A549 (cell line): ENCODE measurements at regions not wholly inside any gene's neighbourhood (a gene's known extent, or its start where the extent isn't known, plus 50 kb on each side); places are given as distances from the start of the nearest gene placed in this dataset.

Source experiments
- EP300 ChIP-seq, 2 experiments: fragments of >200 bp; sonication (Bioruptor Twin); formaldehyde crosslinking; IDR thresholded peaks; 2 replicates in 1 of 2; 3 replicates in 1 of 2; pipeline ENCODE4 v1.6.1; 2016 to 2017
- FOSL2 ChIP-seq, 2 experiments: fragments of 450-650 bp in 1 of 2; fragments of >200 bp in 1 of 2; sonication (Bioruptor Twin) in 1 of 2; formaldehyde crosslinking; IDR thresholded peaks; 2 replicates each; pipeline versions ENCODE4 v1.5.0 to v1.6.1; 2016 to 2020; ENCODE audit warnings: mild to moderate bottlenecking in 1 of 2, moderate library complexity in 1 of 2
- MAFK ChIP-seq: fragments of 450-650 bp; IDR thresholded peaks from 2 replicates; pipeline ENCODE4 v1.6.1; 2014; ENCODE audit not compliant: partially characterized antibody
- POLR2A ChIP-seq: IDR thresholded peaks from 2 replicates; pipeline ENCODE4 v1.6.1; 2012; ENCODE audit warnings: mild to moderate bottlenecking, low read length
- RFX5 ChIP-seq: fragments of 450-650 bp; IDR thresholded peaks from 2 replicates; pipeline ENCODE4 v1.7.1; 2014; ENCODE audit warnings: antibody characterized with exemption, mild to moderate bottlenecking, moderate library complexity
- TFCP2L1 ChIP-seq: fragments of 250-450 bp; sonication (Bioruptor Pico); IDR thresholded peaks from 2 replicates; pipeline ENCODE4 v1.5.0; 2021; ENCODE audit warnings: mild to moderate bottlenecking
- ZSCAN20 ChIP-seq: fragments of 250-450 bp; sonication (Bioruptor Pico); IDR thresholded peaks from 2 replicates; pipeline ENCODE4 v1.8.0; 2022; ENCODE audit warnings: mild to moderate bottlenecking, moderate library complexity
- TF ChIP-seq, protein P1 (sequence below): fragments of >200 bp; sonication (Bioruptor Twin); formaldehyde crosslinking; IDR thresholded peaks from 3 replicates; pipeline ENCODE4 v1.5.1; 2016
- TF ChIP-seq, protein P2 (sequence below): IDR thresholded peaks from 2 replicates; pipeline ENCODE4 v1.6.1; 2012; ENCODE audit warnings: low read depth, borderline replicate concordance
- TF ChIP-seq, protein P3 (sequence below): fragments of 200-600 bp; sonication (generic); IDR thresholded peaks from 2 replicates; pipeline ENCODE4 v1.6.1; 2016; ENCODE audit warnings: antibody characterized with exemption, mild to moderate bottlenecking, moderate library complexity
- TF ChIP-seq, protein P4 (sequence below): IDR thresholded peaks from 2 replicates; pipeline ENCODE4 v1.6.1; 2012
- TF ChIP-seq, protein P5 (sequence below): fragments of 150-350 bp; IDR thresholded peaks from 2 replicates; pipeline ENCODE4 v1.6.1; 2014; ENCODE audit warnings: low read depth, mild to moderate bottlenecking, low read length

DNA sequence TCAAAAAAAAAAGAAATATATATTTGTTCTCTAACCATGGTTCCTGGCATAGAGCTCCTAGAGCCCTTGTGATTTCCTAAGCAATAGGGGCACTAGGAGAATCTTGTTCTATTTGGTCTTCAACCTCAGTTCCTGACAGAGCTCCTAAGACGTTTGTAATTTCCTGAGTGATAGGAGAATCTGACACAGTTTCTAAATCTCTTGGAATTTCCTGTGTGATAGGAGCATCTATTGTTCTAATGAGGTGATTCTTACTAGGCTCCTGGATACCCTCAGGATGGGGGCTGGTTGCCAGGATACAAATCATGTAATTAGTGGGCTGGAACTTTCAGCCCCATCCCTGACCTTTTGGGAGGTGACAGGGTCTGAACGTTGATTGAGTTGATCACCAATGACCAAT, 245.8 kb downstream of the ZEB2 start:
- TF ChIP-seq MAFK (no peak), TFCP2L1 (CRISPR knock-in tag) (no peak), POLR2A (no peak), ZSCAN20 (CRISPR knock-in tag) (no peak), EP300 (IDR thresholded peaks at IDR 0.05) (no peak), FOSL2 (IDR thresholded peaks at IDR 0.05) (no peak), FOSL2 (CRISPR knock-in tag; IDR thresholded peaks at IDR 0.05) (no peak), RFX5 (no peak)
- TF ChIP-seq, protein P1, sequence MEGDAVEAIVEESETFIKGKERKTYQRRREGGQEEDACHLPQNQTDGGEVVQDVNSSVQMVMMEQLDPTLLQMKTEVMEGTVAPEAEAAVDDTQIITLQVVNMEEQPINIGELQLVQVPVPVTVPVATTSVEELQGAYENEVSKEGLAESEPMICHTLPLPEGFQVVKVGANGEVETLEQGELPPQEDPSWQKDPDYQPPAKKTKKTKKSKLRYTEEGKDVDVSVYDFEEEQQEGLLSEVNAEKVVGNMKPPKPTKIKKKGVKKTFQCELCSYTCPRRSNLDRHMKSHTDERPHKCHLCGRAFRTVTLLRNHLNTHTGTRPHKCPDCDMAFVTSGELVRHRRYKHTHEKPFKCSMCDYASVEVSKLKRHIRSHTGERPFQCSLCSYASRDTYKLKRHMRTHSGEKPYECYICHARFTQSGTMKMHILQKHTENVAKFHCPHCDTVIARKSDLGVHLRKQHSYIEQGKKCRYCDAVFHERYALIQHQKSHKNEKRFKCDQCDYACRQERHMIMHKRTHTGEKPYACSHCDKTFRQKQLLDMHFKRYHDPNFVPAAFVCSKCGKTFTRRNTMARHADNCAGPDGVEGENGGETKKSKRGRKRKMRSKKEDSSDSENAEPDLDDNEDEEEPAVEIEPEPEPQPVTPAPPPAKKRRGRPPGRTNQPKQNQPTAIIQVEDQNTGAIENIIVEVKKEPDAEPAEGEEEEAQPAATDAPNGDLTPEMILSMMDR = no peak
- TF ChIP-seq, protein P2, sequence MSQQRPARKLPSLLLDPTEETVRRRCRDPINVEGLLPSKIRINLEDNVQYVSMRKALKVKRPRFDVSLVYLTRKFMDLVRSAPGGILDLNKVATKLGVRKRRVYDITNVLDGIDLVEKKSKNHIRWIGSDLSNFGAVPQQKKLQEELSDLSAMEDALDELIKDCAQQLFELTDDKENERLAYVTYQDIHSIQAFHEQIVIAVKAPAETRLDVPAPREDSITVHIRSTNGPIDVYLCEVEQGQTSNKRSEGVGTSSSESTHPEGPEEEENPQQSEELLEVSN = no peak
- TF ChIP-seq, protein P3, sequence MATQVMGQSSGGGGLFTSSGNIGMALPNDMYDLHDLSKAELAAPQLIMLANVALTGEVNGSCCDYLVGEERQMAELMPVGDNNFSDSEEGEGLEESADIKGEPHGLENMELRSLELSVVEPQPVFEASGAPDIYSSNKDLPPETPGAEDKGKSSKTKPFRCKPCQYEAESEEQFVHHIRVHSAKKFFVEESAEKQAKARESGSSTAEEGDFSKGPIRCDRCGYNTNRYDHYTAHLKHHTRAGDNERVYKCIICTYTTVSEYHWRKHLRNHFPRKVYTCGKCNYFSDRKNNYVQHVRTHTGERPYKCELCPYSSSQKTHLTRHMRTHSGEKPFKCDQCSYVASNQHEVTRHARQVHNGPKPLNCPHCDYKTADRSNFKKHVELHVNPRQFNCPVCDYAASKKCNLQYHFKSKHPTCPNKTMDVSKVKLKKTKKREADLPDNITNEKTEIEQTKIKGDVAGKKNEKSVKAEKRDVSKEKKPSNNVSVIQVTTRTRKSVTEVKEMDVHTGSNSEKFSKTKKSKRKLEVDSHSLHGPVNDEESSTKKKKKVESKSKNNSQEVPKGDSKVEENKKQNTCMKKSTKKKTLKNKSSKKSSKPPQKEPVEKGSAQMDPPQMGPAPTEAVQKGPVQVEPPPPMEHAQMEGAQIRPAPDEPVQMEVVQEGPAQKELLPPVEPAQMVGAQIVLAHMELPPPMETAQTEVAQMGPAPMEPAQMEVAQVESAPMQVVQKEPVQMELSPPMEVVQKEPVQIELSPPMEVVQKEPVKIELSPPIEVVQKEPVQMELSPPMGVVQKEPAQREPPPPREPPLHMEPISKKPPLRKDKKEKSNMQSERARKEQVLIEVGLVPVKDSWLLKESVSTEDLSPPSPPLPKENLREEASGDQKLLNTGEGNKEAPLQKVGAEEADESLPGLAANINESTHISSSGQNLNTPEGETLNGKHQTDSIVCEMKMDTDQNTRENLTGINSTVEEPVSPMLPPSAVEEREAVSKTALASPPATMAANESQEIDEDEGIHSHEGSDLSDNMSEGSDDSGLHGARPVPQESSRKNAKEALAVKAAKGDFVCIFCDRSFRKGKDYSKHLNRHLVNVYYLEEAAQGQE = no peak
- TF ChIP-seq, protein P4, sequence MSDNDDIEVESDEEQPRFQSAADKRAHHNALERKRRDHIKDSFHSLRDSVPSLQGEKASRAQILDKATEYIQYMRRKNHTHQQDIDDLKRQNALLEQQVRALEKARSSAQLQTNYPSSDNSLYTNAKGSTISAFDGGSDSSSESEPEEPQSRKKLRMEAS = no peak
- TF ChIP-seq, protein P5, sequence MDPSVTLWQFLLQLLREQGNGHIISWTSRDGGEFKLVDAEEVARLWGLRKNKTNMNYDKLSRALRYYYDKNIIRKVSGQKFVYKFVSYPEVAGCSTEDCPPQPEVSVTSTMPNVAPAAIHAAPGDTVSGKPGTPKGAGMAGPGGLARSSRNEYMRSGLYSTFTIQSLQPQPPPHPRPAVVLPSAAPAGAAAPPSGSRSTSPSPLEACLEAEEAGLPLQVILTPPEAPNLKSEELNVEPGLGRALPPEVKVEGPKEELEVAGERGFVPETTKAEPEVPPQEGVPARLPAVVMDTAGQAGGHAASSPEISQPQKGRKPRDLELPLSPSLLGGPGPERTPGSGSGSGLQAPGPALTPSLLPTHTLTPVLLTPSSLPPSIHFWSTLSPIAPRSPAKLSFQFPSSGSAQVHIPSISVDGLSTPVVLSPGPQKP = no peak
